ENCODE measurements at regions not wholly inside any gene's neighbourhood (a gene's known extent, or its start where the extent isn't known, plus 50 kb on each side); places are given as distances from the start of the nearest gene placed in this dataset.

- H3K4me1 ChIP-seq (ENCODE audit: control insufficient read depth, insufficient read depth, low read length) = peaks cover 2% of the 10 kb centered on the region; the same call in 1 of the 2 replicates
- H3K27ac ChIP-seq (ENCODE audit: low read depth, low read length) = no peak overlapping the region
- no peaks in the 10 kb centered on the region for H3K9me3 ChIP-seq (ENCODE audit: control insufficient read depth, insufficient read depth, low read depth, low read length)
- H3K27me3 ChIP-seq (ENCODE audit: control insufficient read depth, insufficient read depth, low read length) = no peaks in the 10 kb centered on the region
- no peak overlapping the region for H3K9ac ChIP-seq (ENCODE audit: low read length)
- no peaks in the 10 kb centered on the region for H3K36me3 ChIP-seq (ENCODE audit: control insufficient read depth, insufficient read depth, low read length)
- H3K4me3 ChIP-seq (ENCODE audit: low read depth, low read length) = no peak overlapping the region
Observed at GRCh38 chr11:91794146-91794545, 430.5 kb upstream of the FAT3 start.

- Histone ChIP-seq H3K27ac (ENCODE audit: low read depth, low read length) (no peak overlapping the region), H3K27me3 (ENCODE audit: control insufficient read depth, insufficient read depth, low read length) (no peaks in the 10 kb centered on the region), H3K9me3 (ENCODE audit: control insufficient read depth, insufficient read depth, low read depth, low read length) (no peaks in the 10 kb centered on the region), H3K9ac (ENCODE audit: low read length) (no peak overlapping the region), H3K4me3 (ENCODE audit: low read depth, low read length) (no peak overlapping the region), H3K36me3 (ENCODE audit: control insufficient read depth, insufficient read depth, low read length) (no peaks in the 10 kb centered on the region), H3K4me1 (ENCODE audit: control insufficient read depth, insufficient read depth, low read length) (peaks cover 2% of the 10 kb centered on the region; the same call in 1 of the 2 replicates)
Observed at GRCh38 chr11:91792779-91793262, 431.8 kb upstream of the FAT3 start.

- H3K9ac ChIP-seq (ENCODE audit: low read length) = no peak overlapping the region
- H3K4me1 ChIP-seq (ENCODE audit: control insufficient read depth, insufficient read depth, low read length) = peaks cover 2% of the 10 kb centered on the region; the same call in 1 of the 2 replicates
- H3K9me3 ChIP-seq (ENCODE audit: control insufficient read depth, insufficient read depth, low read depth, low read length) = no peaks in the 10 kb centered on the region
- H3K4me3 ChIP-seq (ENCODE audit: low read depth, low read length) = no peak overlapping the region
- no peak overlapping the region for H3K27ac ChIP-seq (ENCODE audit: low read depth, low read length)
- no peaks in the 10 kb centered on the region for H3K36me3 ChIP-seq (ENCODE audit: control insufficient read depth, insufficient read depth, low read length)
- no peaks in the 10 kb centered on the region for H3K27me3 ChIP-seq (ENCODE audit: control insufficient read depth, insufficient read depth, low read length)
Observed at GRCh38 chr11:91791171-91791468, 433.5 kb upstream of the FAT3 start.

- H3K9ac ChIP-seq (ENCODE audit: low read length) = no peak overlapping the region
Observed at GRCh38 chr11:91790346-91791170, 434.1 kb upstream of the FAT3 start.

GRCh38 chr11:91788764-91789163 lies 435.9 kb upstream of the FAT3 start:
- no peaks in the 10 kb centered on the region for H3K27me3 ChIP-seq (ENCODE audit: control insufficient read depth, insufficient read depth, low read length)
- no peak overlapping the region for H3K27ac ChIP-seq (ENCODE audit: low read depth, low read length)

More at GRCh38 chr11:91790346-91791170, 434.1 kb upstream of the FAT3 start:
- Histone ChIP-seq H3K4me3 (ENCODE audit: low read depth, low read length) (no peak overlapping the region), H3K27ac (ENCODE audit: low read depth, low read length) (no peak overlapping the region), H3K36me3 (ENCODE audit: control insufficient read depth, insufficient read depth, low read length) (no peaks in the 10 kb centered on the region), H3K27me3 (ENCODE audit: control insufficient read depth, insufficient read depth, low read length) (no peaks in the 10 kb centered on the region), H3K4me1 (ENCODE audit: control insufficient read depth, insufficient read depth, low read length) (peaks cover 2% of the 10 kb centered on the region; the same call in 1 of the 2 replicates), H3K9me3 (ENCODE audit: control insufficient read depth, insufficient read depth, low read depth, low read length) (no peaks in the 10 kb centered on the region)

GRCh38 chr11:91786097-91786496 lies 438.5 kb upstream of the FAT3 start:
- H3K4me1 ChIP-seq (ENCODE audit: control insufficient read depth, insufficient read depth, low read length) = no peaks in the 10 kb centered on the region
- H3K4me3 ChIP-seq (ENCODE audit: low read depth, low read length) = no peak overlapping the region
- H3K27me3 ChIP-seq (ENCODE audit: control insufficient read depth, insufficient read depth, low read length) = no peaks in the 10 kb centered on the region
- no peak overlapping the region for H3K9ac ChIP-seq (ENCODE audit: low read length)
- H3K9me3 ChIP-seq (ENCODE audit: control insufficient read depth, insufficient read depth, low read depth, low read length) = peaks cover 21% of the 10 kb centered on the region
- no peaks in the 10 kb centered on the region for H3K36me3 ChIP-seq (ENCODE audit: control insufficient read depth, insufficient read depth, low read length)
- no peak overlapping the region for H3K27ac ChIP-seq (ENCODE audit: low read depth, low read length)

More at GRCh38 chr11:91788764-91789163, 435.9 kb upstream of the FAT3 start:
- no peak overlapping the region for H3K4me3 ChIP-seq (ENCODE audit: low read depth, low read length)
- no peaks in the 10 kb centered on the region for H3K36me3 ChIP-seq (ENCODE audit: control insufficient read depth, insufficient read depth, low read length)
- no peak overlapping the region for H3K9ac ChIP-seq (ENCODE audit: low read length)
- H3K9me3 ChIP-seq (ENCODE audit: control insufficient read depth, insufficient read depth, low read depth, low read length) = peaks cover 4% of the 10 kb centered on the region
- peaks cover 2% of the 10 kb centered on the region; the same call in 1 of the 2 replicates for H3K4me1 ChIP-seq (ENCODE audit: control insufficient read depth, insufficient read depth, low read length)

GRCh38 chr11:91783173-91783572 lies 441.4 kb upstream of the FAT3 start:
- H3K9ac ChIP-seq (ENCODE audit: low read length) = no peak overlapping the region
- peaks cover 25% of the 10 kb centered on the region for H3K9me3 ChIP-seq (ENCODE audit: control insufficient read depth, insufficient read depth, low read depth, low read length)
- no peaks in the 10 kb centered on the region for H3K36me3 ChIP-seq (ENCODE audit: control insufficient read depth, insufficient read depth, low read length)
- H3K4me3 ChIP-seq (ENCODE audit: low read depth, low read length) = no peak overlapping the region
- H3K27me3 ChIP-seq (ENCODE audit: control insufficient read depth, insufficient read depth, low read length) = no peaks in the 10 kb centered on the region
- no peak overlapping the region for H3K27ac ChIP-seq (ENCODE audit: low read depth, low read length)
- H3K4me1 ChIP-seq (ENCODE audit: control insufficient read depth, insufficient read depth, low read length) = no peaks in the 10 kb centered on the region

GRCh38 chr11:91778758-91779157 lies 445.9 kb upstream of the FAT3 start:
- H3K9ac ChIP-seq (ENCODE audit: low read length) = no peak overlapping the region
- H3K4me1 ChIP-seq (ENCODE audit: control insufficient read depth, insufficient read depth, low read length) = no peaks in the 10 kb centered on the region
- no peaks in the 10 kb centered on the region for H3K27me3 ChIP-seq (ENCODE audit: control insufficient read depth, insufficient read depth, low read length)
- H3K36me3 ChIP-seq (ENCODE audit: control insufficient read depth, insufficient read depth, low read length) = no peaks in the 10 kb centered on the region
- no peak overlapping the region for H3K27ac ChIP-seq (ENCODE audit: low read depth, low read length)
- H3K9me3 ChIP-seq (ENCODE audit: control insufficient read depth, insufficient read depth, low read depth, low read length) = peaks cover 21% of the 10 kb centered on the region
- H3K4me3 ChIP-seq (ENCODE audit: low read depth, low read length) = no peak overlapping the region

- Histone ChIP-seq H3K4me1 (ENCODE audit: control insufficient read depth, insufficient read depth, low read length) (no peaks in the 10 kb centered on the region), H3K4me3 (ENCODE audit: low read depth, low read length) (no peak overlapping the region), H3K27ac (ENCODE audit: low read depth, low read length) (no peak overlapping the region), H3K27me3 (ENCODE audit: control insufficient read depth, insufficient read depth, low read length) (no peaks in the 10 kb centered on the region), H3K36me3 (ENCODE audit: control insufficient read depth, insufficient read depth, low read length) (no peaks in the 10 kb centered on the region), H3K9ac (ENCODE audit: low read length) (no peak overlapping the region), H3K9me3 (ENCODE audit: control insufficient read depth, insufficient read depth, low read depth, low read length) (peaks cover 4% of the 10 kb centered on the region; the same call in 1 of the 2 replicates)
Observed at GRCh38 chr11:91776655-91777054, 448.0 kb upstream of the FAT3 start.

GRCh38 chr11:91773090-91773489 lies 451.5 kb upstream of the FAT3 start:
- Histone ChIP-seq H3K27me3 (ENCODE audit: control insufficient read depth, insufficient read depth, low read length) (no peaks in the 10 kb centered on the region), H3K36me3 (ENCODE audit: control insufficient read depth, insufficient read depth, low read length) (no peaks in the 10 kb centered on the region), H3K4me3 (ENCODE audit: low read depth, low read length) (no peak overlapping the region), H3K9me3 (ENCODE audit: control insufficient read depth, insufficient read depth, low read depth, low read length) (no peaks in the 10 kb centered on the region), H3K27ac (ENCODE audit: low read depth, low read length) (no peak overlapping the region), H3K4me1 (ENCODE audit: control insufficient read depth, insufficient read depth, low read length) (no peaks in the 10 kb centered on the region), H3K9ac (ENCODE audit: low read length) (no peak overlapping the region)

GRCh38 chr11:91771961-91772360 lies 452.7 kb upstream of the FAT3 start:
- Histone ChIP-seq H3K36me3 (ENCODE audit: control insufficient read depth, insufficient read depth, low read length) (no peaks in the 10 kb centered on the region), H3K27me3 (ENCODE audit: control insufficient read depth, insufficient read depth, low read length) (no peaks in the 10 kb centered on the region), H3K9me3 (ENCODE audit: control insufficient read depth, insufficient read depth, low read depth, low read length) (no peaks in the 10 kb centered on the region), H3K27ac (ENCODE audit: low read depth, low read length) (no peak overlapping the region), H3K4me1 (ENCODE audit: control insufficient read depth, insufficient read depth, low read length) (no peaks in the 10 kb centered on the region), H3K4me3 (ENCODE audit: low read depth, low read length) (no peak overlapping the region), H3K9ac (ENCODE audit: low read length) (no peak overlapping the region)
